HG03571 (cell line): ENCODE measurements at regions not wholly inside any gene's neighbourhood (a gene's known extent, or its start where the extent isn't known, plus 50 kb on each side); places are given as distances from the start of the nearest gene placed in this dataset.
"Not testable (repeated sequence)": the region's sequence is repeated elsewhere in the genome, so short reads cannot be mapped to it uniquely, and the experiment has no call there.

Source experiments
- ATAC-seq: cut with Tn5 transposase; IDR thresholded peaks from one replicate; pipeline ENCODE4 v1.9.1; 2021; ENCODE audit not compliant: unreplicated experiment

- no peak for ATAC-seq
Observed at GRCh38 chr21:35288238-35288637, 239.1 kb upstream of the RUNX1 start.

- ATAC-seq, result no peak
Observed at GRCh38 chr21:35284199-35284598, 235.1 kb upstream of the RUNX1 start.

- no peak for ATAC-seq
Observed at GRCh38 chr21:35282944-35283343, 233.8 kb upstream of the RUNX1 start.

- ATAC-seq, result no peak
Observed at GRCh38 chr21:35281956-35282355, 232.9 kb upstream of the RUNX1 start.

GRCh38 chr21:35280231-35280630 lies 231.1 kb upstream of the RUNX1 start:
- no peak for ATAC-seq

GRCh38 chr21:35275776-35276175 lies 226.7 kb upstream of the RUNX1 start:
- no peak for ATAC-seq

GRCh38 chr21:35274923-35275322 lies 225.8 kb upstream of the RUNX1 start:
- ATAC-seq, result no peak

GRCh38 chr21:35274090-35274489 lies 225.0 kb upstream of the RUNX1 start:
- no peak for ATAC-seq

GRCh38 chr21:35273333-35273732 lies 224.2 kb upstream of the RUNX1 start:
- no peak for ATAC-seq

- not testable (repeated sequence) for ATAC-seq
Observed at GRCh38 chr21:35271344-35272118, 222.4 kb upstream of the RUNX1 start.

- no peak for ATAC-seq
Observed at GRCh38 chr21:35268817-35269216, 219.7 kb upstream of the RUNX1 start.

- no peak for ATAC-seq
Observed at GRCh38 chr21:35268261-35268660, 219.2 kb upstream of the RUNX1 start.

GRCh38 chr21:35266546-35266945 lies 217.4 kb upstream of the RUNX1 start:
- no peak for ATAC-seq

- no peak for ATAC-seq
Observed at GRCh38 chr21:35265170-35265877, 216.2 kb upstream of the RUNX1 start.

- no peak for ATAC-seq
Observed at GRCh38 chr21:35259457-35259856, 210.4 kb upstream of the RUNX1 start.

GRCh38 chr21:35258521-35258920 lies 209.4 kb upstream of the RUNX1 start:
- ATAC-seq, result no peak

GRCh38 chr21:35257413-35257812 lies 208.3 kb upstream of the RUNX1 start:
- no peak for ATAC-seq

GRCh38 chr21:35256468-35256988 lies 207.4 kb upstream of the RUNX1 start:
- no peak for ATAC-seq

- ATAC-seq, result no peak
Observed at GRCh38 chr21:35254765-35255138, 205.7 kb upstream of the RUNX1 start.

GRCh38 chr21:35254006-35254764 lies 205.1 kb upstream of the RUNX1 start:
- no peak for ATAC-seq

GRCh38 chr21:35252831-35253230 lies 203.7 kb upstream of the RUNX1 start:
- ATAC-seq, result no peak

GRCh38 chr21:35249636-35250035 lies 200.5 kb upstream of the RUNX1 start:
- no peak for ATAC-seq
